Astrocyte (in vitro differentiated cells and primary cell): ENCODE measurements at regions not wholly inside any gene's neighbourhood (a gene's known extent, or its start where the extent isn't known, plus 50 kb on each side); places are given as distances from the start of the nearest gene placed in this dataset.

Source experiments
- CTCF ChIP-seq: IDR thresholded peaks from 2 replicates; pipeline ENCODE4 v1.5.1; 2011; ENCODE audit warnings: low read depth, mild to moderate bottlenecking, inconsistent platforms, low read length, moderate library complexity; ENCODE audit not compliant: insufficient read depth
- EZH2 ChIP-seq: IDR thresholded peaks from 2 replicates; pipeline ENCODE4 v1.6.1; 2012; ENCODE audit warnings: mild to moderate bottlenecking, low read length, inconsistent platforms; ENCODE audit not compliant: insufficient read depth

- TF ChIP-seq CTCF (no peak), EZH2 (no peak)
These were observed 346.5 kb downstream of the NFIB start for GRCh38 chr9:13967438-13967837.
